Suppressor macrophage (primary cell): ENCODE measurements at regions not wholly inside any gene's neighbourhood (a gene's known extent, or its start where the extent isn't known, plus 50 kb on each side); places are given as distances from the start of the nearest gene placed in this dataset.
"Not testable (repeated sequence)": the region's sequence is repeated elsewhere in the genome, so short reads cannot be mapped to it uniquely, and the experiment has no call there.

ENCODE experiments used
- DNase-seq, 4 experiments: peaks; one replicate each; pipeline ENCODE4 v3.0.0-alpha.2; 2020 to 2022

DNA sequence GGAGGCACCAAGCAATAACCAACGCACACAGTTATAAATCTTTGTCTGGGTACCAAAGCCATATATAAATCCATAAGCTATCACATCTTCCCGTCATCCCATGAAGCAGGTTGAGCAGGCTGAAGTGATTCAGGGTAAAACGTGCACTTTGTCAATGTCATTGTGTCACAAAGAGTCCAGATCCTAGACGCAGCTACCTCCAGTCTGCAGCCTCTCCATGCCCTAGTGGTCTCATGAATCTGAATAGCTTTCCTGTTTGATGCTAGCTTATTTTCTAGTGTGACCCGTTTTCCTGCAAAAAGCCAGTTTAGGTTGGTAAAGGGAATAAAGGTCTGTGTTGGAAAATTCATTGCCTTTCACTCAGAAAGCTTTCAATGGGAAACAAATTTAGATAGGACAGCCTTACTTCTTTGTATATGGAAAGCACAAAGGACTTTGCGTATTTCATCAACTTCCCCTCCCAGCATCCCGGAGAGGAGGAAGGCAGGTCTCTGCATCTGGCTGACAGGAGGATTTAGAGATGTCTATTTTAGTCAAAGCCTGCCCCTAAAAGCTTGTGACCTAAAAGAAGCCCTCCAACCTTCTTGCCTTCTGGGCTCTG lies 222.3 kb upstream of the ARL4C start:
- no peak for DNase-seq

DNA sequence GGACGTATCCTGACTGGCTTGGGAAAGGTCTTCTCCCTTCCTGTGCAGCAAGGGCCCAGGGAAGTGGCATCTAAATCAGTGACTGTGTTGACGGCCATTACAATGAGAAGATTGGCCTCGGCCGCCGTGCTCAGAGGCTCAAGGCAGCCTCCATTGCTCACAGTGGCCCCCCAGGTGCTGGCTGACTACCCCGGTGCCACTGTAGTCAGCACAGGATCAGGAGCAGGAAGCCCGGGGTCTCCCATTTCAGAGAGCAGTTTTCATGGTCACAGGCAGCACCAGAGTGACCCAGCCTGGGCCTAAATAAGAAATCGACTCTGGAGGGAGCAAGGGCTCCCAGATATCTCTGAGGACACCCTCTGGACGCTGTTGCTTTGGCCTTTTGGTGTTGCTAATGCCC lies 219.4 kb upstream of the ARL4C start:
- no peak for DNase-seq

DNA sequence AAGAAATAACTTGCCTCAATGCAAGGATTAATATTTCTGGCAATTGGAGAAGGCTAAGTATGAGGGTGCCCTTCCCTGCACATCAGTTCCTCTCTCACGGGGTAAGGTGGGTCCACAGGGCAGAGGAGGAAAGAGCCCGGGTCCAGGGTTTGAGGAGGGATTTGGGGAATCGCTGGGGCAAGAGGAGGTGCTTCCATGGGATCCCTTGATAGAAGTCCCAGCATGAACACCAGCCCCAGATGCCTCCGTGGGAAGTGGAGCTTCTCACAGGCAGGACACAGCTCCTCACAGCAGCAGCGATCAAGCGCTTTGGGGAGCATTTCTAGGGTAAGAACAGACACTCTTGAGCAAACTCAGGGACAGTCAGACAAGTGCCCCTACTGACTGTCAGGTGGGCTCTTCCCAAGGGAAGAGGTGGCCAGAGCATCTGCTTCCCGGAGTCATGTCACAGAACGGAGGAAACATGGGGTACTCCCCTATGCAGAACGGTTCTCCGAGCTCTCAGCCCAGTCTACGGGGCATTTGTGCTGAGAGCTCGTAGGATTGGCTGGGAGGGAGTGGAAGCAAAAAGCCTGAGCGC lies 218.9 kb upstream of the ARL4C start:
- DNase-seq = no peak

DNA sequence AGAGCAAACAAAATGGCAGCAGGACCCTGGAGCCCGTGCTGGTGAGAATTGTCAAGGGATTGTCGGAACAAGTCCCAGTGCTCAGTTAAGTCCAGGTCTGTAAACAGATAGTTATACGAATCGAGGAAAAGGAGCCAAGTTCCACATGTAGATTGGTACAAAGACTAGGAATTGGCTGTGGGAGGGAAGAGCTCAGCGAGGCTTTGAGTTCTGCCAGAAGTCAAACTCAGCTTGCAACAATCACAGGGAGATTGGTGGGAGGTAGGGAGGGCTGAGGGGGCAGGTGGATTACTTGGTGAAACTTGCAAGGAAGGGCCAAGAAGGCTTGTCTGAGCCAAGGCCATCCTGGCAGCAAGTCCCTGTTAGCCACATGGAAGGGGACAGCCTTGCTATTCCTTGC lies 217.8 kb upstream of the ARL4C start:
- no peak for DNase-seq

DNA sequence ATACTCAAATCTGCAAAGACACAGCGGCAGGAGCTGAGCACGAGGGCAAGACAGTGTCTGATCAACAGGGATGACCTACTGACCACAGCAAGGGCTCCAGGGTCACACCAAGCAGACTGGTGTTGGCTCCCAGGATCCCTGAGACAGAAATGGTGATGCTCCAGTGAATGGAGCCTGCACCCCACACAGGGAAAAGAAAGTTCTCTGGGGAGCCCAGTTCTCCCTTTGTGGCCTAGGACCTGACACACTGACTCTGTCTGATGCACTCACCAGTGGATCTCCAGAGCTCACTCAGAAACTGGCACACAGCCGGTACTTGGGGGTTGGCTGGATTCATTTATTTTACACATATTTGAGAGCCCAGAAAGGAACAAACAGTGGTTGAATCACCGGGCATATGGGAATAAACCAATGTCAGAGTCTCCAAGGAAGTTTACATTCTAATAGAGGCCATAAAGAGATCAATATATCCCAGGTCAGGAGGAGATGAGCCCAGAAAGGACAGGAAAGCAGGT lies 215.6 kb upstream of the ARL4C start:
- no peak for DNase-seq

DNA sequence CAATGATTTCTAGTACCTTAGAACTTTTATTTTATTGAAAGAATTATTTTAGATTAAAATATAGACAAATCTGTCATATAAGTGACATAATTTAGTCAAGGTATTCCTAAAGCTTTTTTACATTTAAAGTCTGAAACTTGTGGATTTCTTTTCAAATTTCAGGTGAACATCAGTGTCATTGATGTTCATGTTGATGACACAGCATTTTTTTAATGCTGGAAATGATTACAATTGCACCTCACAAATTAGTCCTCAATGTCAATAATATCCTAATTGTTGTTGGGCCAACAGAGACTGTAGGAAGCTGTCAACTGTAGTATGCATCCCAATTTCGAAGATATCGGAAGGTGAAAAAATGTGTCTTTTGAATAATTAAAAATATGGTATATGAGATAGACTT lies 214.4 kb upstream of the ARL4C start:
- DNase-seq = no peak

DNA sequence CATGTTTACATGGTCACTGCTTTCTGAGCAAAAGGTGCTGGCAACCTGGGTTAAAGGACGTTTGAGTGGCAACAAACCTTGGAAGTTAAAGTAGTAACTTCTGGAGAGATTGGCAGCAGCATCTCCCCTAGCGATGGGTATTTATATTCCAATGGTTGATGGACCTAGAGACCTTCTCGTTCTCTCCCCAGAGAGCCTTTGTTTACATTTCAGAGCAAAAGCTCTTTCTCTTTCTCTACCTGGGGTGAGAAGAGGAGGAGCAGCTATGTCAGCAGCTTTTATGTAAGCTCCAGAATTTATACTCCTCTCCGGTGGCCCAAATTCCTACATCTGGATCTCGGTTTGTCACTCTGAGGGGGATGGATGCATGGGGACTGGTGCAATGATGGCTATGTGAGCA lies 213.7 kb upstream of the ARL4C start:
- no peak for DNase-seq

DNA sequence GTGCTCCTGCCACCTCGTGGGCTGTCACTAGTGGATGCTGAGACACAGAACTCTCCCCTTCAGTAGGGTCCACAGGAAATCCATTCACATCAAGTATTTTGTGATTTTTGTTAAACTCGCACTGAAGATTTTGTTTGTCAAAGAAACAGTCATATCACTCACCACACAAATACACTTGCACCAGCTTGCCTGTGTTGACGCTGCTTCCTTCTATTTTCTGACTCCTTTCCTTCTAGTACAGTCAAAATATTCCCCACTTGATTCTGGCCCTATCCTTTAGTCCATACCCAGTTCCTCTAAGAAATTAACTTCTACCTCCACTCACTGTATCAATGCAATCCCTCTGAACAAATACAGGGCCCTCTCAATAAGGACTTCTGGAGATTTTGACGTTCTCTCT lies 213.2 kb upstream of the ARL4C start:
- no peak for DNase-seq

DNA sequence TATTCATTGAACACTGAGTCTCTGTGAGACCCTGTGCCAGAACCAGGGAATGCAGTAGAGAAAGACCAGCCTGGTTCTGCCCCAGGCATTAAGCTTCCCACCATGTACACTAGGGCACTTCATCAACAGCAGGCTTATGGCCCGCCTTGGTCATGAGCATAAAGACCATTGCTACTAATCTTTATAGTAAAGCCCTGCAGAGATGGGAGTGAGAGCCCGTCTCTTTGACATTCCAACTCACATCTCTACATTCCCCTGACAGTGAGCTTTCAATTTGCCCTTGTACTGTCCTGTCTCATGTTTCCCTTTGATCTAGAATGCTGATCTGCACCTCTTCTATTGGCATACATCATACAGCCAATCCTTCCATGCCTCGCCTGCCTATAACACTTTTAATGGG lies 211.8 kb upstream of the ARL4C start:
- DNase-seq = no peak

DNA sequence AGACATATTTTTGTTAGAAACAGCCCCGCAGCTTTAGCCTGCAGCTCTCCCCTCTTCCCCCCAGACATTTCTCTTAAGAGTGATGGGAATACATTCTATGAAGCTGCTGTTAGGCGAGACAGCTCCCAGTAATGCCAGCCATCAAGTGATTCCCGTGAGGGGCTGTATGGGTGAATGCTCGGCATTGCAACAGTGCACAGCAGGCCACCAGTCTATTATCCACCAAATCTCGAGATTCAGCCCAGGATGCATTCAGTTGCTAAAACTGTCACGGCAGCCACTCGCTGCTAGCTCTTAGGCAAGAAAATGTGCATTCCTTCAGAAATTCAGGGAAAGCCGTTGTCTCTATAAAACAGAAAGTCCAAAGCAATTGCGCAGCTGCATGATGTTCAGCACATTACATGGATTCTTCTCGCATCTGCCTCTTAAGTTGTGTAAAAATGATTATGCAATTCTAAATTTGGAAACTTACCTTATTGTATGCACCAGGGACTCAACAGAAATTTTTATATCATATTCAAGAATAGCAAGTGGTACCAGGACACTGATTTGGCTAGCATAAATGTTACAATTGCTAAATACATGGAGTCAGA lies 211.3 kb upstream of the ARL4C start:
- DNase-seq = no peak

DNA sequence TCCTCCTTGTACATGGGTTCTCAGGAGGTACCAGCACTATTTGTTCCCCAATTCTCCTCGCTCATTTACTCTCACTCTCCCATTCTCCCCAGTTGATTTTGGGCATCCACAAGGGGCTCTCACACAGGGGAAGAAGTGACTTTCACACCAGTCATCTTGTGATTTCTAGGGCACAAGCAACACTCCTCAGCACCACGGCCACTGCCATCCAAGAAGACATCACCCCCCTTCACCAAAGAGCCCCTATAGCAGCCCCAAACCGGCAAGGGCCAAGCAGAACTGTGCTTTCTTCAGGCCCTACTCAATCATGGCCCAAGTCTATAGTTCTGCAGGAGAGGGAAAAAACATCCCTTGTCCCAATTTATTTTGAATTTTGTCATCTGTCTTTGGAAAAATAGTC lies 209.2 kb upstream of the ARL4C start:
- DNase-seq = no peak

DNA sequence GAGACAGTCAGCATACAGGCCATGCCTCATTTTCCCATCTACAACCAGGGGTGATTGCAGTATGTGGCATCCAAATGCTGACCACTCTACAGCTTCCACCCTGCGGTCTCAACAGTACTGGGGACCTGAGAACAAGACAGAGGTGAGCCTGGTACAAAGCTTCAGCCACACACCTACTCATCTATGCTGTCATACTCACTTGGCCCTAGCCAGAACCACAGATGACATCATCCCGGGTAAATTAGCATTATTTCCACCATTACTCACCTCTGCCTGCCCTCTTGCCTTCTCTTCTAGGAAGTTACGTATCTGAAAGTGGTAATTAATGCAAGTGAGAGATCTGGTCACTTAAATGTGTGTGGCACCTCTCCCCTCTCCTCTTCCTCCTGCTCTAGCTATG lies 208.2 kb upstream of the ARL4C start:
- DNase-seq = peak in 1 of 4 experiments; percentile 1

DNA sequence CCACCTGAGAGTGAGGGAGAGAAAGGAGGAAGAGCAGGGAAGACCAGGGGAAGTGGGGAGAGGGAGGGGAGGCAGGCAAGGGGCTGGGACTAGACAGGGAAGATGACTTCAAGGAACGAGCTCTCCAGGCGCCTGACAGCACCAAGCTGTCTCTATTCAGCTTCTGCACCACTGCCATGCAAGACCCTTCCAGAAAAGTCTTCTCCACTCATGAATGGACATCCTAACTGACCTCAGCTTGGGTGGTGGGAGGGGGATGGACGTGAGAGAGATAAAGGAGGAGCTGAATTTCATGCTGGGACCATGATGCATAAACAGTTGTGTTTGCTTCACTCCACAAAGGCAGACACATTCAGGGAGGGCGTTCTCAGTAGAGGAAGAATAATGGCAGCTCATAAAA lies 206.4 kb upstream of the ARL4C start:
- no peak for DNase-seq

DNA sequence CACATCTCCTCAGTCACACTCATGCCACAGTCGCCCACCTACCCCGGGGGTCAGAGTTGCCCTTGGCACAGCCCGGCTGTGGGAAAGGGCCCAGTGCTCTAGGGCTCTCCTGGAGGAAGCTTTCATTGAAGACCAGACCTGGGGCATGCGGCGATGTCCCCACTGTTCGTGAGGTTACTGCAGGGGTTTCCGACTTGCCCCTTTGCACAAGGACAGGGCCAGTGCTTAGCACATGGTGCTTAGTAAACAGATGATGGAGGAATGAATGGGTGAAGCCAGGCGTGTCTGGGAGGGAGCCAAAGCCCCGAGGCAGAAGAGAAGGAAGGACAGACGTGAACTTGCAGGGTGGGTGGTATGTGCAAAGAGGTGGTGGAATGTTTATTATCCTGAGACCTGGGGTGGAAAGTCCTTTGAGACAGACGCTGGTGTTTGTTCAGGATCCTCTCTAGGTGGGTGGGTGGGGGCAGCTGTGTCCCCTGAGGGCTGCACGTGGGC lies 205.9 kb upstream of the ARL4C start:
- no peak for DNase-seq

DNA sequence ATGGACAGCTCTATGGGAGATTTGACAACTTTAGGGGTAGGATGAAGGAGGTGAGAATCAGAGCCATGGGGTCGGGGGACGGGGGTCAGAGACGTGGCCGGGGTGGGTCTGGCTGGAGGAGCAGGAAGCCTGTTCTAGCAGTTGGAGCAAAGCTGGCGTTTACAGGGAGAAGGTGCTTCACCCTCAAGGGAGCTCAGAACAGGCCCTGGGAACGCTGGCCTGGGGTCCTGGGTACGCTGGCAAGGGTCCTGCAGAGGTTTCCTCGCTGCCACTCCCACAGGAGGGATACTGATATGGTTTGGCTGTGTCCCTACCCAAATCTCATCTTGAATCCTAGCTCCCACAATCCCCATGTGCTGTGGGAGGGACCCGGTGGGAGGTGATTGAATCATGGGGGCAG lies 205.0 kb upstream of the ARL4C start:
- no peak for DNase-seq

DNA sequence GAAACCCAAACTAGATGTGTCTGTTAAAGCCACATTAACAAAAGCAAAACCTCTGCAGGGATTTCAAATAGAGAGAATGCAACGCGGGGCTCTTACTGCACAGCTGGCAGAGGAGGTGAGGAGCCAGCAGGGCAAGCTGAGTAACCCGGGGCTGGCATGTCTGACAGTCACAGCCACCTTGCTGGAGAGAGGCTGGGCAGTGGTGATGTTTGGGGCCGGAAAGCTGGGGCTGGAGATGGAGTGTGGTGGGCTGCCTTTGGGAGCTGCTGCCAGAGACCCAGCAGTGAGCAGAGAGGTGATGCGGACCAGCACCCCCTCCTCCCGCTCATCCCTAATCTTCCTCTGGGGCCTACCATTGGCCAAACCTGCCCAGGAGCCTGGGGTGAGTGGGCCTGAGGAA lies 204.5 kb upstream of the ARL4C start:
- no peak for DNase-seq

DNA sequence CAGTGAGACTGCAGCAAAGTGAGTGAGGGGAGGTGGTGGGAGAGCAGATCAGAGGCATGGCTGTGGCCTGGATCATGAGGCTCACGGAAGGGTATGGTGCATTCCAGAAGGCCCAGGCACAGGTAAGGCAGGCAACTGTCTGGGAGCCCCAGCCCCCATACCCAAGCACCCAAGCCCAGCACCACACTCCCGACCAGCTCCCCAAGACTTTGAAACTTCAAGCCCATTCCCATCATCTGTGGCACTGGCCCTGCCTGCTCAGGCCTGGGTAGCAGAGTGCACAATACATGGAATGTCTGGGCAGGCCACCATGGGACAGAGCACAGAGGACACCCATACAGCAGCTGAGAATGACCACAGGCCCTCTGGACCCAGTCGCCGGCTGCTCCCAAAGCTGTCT lies 202.6 kb upstream of the ARL4C start:
- no peak for DNase-seq

DNA sequence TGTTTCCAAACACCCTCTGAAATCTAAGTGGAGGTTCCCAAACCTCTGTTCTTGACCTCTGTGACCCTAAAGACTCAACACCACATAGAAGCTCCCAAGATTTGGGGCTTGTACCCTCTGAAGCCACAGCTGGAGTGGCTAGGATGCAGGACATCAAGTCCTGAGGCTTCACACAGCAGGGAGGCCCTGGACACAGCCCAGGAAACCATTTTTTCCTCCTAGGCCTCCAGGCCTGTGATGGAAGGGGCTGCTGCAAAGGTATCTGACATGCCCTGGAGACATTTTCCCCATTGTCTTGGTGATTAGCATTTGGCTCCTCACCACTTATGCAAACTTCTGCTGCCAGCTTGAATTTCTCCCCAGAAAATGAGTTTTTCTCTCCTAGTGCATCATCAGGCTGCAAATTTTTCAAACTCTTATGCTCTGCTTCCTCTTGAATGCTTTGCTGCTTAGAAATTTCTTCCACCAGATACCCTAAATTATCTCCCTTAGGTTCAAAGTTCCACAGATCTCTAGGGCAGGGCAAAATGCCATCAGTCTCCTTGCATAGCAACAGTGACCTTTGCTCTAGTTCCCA lies 200.5 kb upstream of the ARL4C start:
- DNase-seq = not testable (repeated sequence)

DNA sequence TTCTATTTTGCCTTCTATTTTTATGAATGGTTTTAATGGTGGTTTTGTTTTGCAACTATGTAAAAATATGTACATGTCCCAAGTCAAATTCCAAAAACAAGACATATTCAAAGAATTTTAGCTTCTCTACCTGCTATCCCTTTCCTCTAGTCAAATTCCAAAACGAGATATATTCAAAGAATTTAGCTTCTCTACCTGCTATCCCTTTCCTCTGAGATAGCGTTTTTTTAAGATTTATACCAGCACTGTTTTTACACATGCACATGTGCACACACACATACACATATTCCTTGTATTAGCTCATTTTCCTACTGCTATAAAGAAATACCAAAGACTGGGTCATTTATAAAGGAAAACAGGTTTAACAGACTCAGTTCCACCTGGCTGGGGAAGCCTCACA lies 199.1 kb upstream of the ARL4C start:
- no peak for DNase-seq

DNA sequence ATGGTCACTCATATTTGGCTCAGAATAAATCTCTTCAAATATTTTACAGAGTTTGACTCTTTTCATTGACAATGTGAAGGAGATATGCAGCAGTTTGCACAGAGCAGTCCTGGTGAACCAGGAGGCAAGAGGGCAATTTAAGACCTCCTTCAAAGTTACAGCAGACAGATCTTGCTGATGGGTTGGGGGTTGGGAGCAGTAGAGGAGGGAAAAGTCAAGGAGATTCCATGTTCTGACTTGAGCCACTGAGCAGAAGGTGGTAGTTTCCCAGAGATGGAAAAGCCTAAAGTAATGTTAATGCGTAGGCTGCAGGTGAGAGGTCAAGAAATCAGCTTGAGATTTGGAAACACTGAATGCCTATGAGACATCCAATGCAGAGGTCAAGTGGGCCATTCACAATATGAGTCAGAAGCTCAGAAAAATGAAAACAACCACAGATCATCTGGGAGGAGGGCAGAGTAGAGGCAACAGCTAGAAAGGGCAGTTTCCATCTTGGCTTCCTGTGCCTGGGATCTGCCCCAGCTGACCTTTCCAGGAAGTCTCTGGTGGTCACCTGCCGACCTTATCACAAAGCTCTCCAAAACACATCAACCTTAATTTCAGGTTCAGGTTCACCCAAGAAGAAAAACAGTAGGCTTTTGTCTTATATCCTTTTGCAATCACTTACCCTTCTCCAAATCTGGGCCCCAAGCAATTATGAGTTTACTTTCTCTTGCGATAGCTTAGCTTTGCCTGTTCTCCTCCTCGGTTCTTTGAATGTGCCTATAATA lies 197.5 kb upstream of the ARL4C start:
- no peak for DNase-seq

DNA sequence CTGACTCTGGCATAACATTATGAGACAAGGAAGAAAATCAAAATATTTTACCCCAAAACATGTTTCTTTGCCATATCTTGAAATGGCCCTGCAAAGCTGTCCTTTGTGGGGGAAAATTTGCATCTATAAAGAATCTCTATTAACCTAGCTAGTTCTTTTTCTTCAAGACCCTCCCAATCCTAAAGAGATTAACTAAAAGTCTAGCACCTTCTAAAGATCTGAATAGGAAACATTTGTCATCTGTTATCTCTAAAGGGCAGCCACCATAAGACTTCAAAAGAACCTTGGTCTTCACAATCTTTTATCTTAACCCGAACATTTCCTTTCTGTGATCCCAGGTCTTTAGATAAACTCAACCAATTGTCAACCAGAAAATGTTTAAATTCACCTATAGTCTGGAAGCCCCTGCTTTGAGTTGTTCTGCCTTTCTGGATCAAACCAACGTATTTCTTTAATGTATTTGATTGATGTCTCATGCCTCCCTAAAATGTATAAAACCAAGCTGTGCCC lies 196.9 kb upstream of the ARL4C start:
- DNase-seq = not testable (repeated sequence)

DNA sequence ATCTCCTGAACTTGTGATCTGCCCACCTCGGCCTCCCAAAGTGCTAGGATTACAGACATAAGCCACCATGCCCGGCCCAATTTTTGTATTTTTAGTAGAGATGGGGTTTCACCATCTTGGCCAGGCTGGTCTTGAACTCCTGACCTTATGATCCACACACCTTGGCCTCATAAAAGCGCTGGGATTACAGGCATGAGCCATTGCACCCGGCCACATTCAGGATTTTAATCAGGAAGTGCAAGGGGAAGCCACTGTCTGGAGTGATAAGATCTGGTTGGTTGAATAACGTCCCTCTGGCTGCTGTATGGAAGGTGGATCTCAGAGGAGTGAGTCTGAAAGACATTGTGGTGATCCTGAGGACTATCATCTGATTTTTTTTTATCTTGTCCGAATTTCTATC lies 196.3 kb upstream of the ARL4C start:
- DNase-seq = not testable (repeated sequence)
